Stomach (tissue), 8 donors: ENCODE measurements at regions not wholly inside any gene's neighbourhood (a gene's known extent, or its start where the extent isn't known, plus 50 kb on each side); places are given as distances from the start of the nearest gene placed in this dataset.
A peak's percentile ranks its signal among the peaks of the same experiment; 100 is the strongest.

Experiments used
- DNase-seq, 2 donors: peaks; one replicate each; pipeline versions ENCODE4 v3.0.0 to v3.0.0-alpha.2; 2013 to 2019
- H3K27ac ChIP-seq, 5 donors: fragments of 200-600 bp in 4 of 5; sonication (generic) in 4 of 5; one replicate each; pipeline ENCODE4 v1.5.1; 2013 to 2019; ENCODE audit warnings: mild to moderate bottlenecking in 1 of 5, moderate library complexity in 1 of 5
- H3K27me3 ChIP-seq, 3 donors: fragments of 200-600 bp; sonication (generic); one replicate each; pipeline ENCODE4 v1.5.1; 2017 to 2019; ENCODE audit warnings: mixed run types in 1 of 3
- H3K36me3 ChIP-seq, 4 donors: fragments of 200-600 bp; sonication (generic); 1 replicate in 3 of 4; 2 replicates in 1 of 4; pipeline ENCODE4 v1.5.1; 2016 to 2019
- H3K4me1 ChIP-seq, 4 donors: fragments of 200-600 bp; sonication (generic); one replicate each; pipeline ENCODE4 v1.5.1; 2016 to 2019
- H3K4me3 ChIP-seq, 4 donors: fragments of 200-600 bp; sonication (generic) in 3 of 4; one replicate each; pipeline ENCODE4 v1.5.1; 2016 to 2019; ENCODE audit warnings: mild to moderate bottlenecking in 1 of 4
- H3K9me3 ChIP-seq, 4 donors: fragments of 200-600 bp; sonication (generic); one replicate each; pipeline ENCODE4 v1.5.1; 2016 to 2019
- CTCF ChIP-seq, 7 experiments: fragments of 450-650 bp in 4 of 7; fragments of 200-600 bp in 3 of 7; sonication (generic) in 3 of 7; IDR thresholded peaks; one replicate each; pipeline ENCODE4 v1.5.1; 2016 to 2019; ENCODE audit warnings: antibody characterized with exemption in 7 of 7, control low read depth in 2 of 7, mild to moderate bottlenecking in 1 of 7
- EP300 ChIP-seq: sonication (generic); formaldehyde crosslinking; IDR thresholded peaks from one replicate; pipeline ENCODE4 v1.6.1; 2017; ENCODE audit warnings: antibody characterized with exemption
- POLR2A ChIP-seq, 4 donors: fragments of 450-650 bp; IDR thresholded peaks; one replicate each; pipeline ENCODE4 v1.6.1; 2016; ENCODE audit warnings: antibody characterized with exemption in 4 of 4, control low read depth in 2 of 4, mild to moderate bottlenecking in 1 of 4, moderate library complexity in 1 of 4
- POLR2AphosphoS5 ChIP-seq, 3 donors: sonication (generic); formaldehyde crosslinking; IDR thresholded peaks; one replicate each; pipeline ENCODE4 v1.6.1; 2016; ENCODE audit warnings: antibody characterized with exemption in 3 of 3
- WGBS, 5 donors: extraction: QIAGEN DNeasy Blood & Tissue Kit in 3 of 5; methylation state at CpG; one replicate each; pipeline versions ENCODE4 v1.1.5 to v1.1.7; 2013 to 2018; 5-methylcytosine and 5-hydroxymethylcytosine counted together
- intact Hi-C: fragments of 100-400 bp; cut with DNase I; formaldehyde crosslinking; loops from one replicate; pipeline ENCODE4 v1.15.1; 2023; ENCODE audit warnings: low total_unique reads
- donor health status: healthy with polysubstance abuse.
- donor health status: Bipolar disorder and iron deficiency.
- donor health status: healthy.

- H3K9me3 ChIP-seq = peaks cover 0 to 27% (median 0%) of the 10 kb centered on the region in 4 donors
- H3K27ac ChIP-seq = no peak overlapping the region
- no peaks in the 10 kb centered on the region for H3K36me3 ChIP-seq
- H3K27me3 ChIP-seq = no peaks in the 10 kb centered on the region
- intact Hi-C loops = no loop called here
- DNase-seq = no peak
- no peak for TF ChIP-seq EP300
- no peak for TF ChIP-seq CTCF (IDR thresholded peaks at IDR 0.05)
- no peak for TF ChIP-seq POLR2AphosphoS5 (IDR thresholded peaks at IDR 0.05)
- TF ChIP-seq POLR2A (IDR thresholded peaks at IDR 0.05) = no peak
- no peaks in the 10 kb centered on the region for H3K4me1 ChIP-seq
- whole genome bisulfite sequencing, 5 donors = 63 to 81% (median 74%) methylated on average over 1 of the region's 1 CpG
- H3K4me3 ChIP-seq = no peak overlapping the region
Observed at GRCh38 chr18:64283059-64283458, 134.2 kb upstream of the LINC00305 start.

- no peaks in the 10 kb centered on the region for H3K4me1 ChIP-seq
- H3K27ac ChIP-seq = no peak overlapping the region
- H3K4me3 ChIP-seq = no peak overlapping the region
- peaks cover 0 to 26% (median 0%) of the 10 kb centered on the region in 4 donors for H3K9me3 ChIP-seq
- 78 to 90% (median 86%) methylated on average over 5 of the region's 5 CpGs for WGBS, 5 donors
- TF ChIP-seq CTCF (IDR thresholded peaks at IDR 0.05) (no peak), POLR2A (IDR thresholded peaks at IDR 0.05) (no peak), EP300 (no peak), POLR2AphosphoS5 (IDR thresholded peaks at IDR 0.05) (no peak)
- H3K36me3 ChIP-seq = no peaks in the 10 kb centered on the region
- DNase-seq = no peak
- intact Hi-C loops = no loop called here
- H3K27me3 ChIP-seq = no peaks in the 10 kb centered on the region
Observed at GRCh38 chr18:64278026-64278425, 129.1 kb upstream of the LINC00305 start.

- intact Hi-C loops = no loop called here
- Histone ChIP-seq H3K4me1 (no peaks in the 10 kb centered on the region), H3K27me3 (no peaks in the 10 kb centered on the region), H3K36me3 (no peaks in the 10 kb centered on the region), H3K9me3 (peaks cover 0 to 19% (median 0%) of the 10 kb centered on the region in 4 donors), H3K27ac (peak overlapping the region in 1 of 5 donors; percentile 8), H3K4me3 (no peak overlapping the region)
- peak in 1 of 2 donors; percentile 47 for DNase-seq
- WGBS, 5 donors = 25 to 38% (median 36%) methylated on average over 5 of the region's 5 CpGs
- no peak for TF ChIP-seq CTCF (IDR thresholded peaks at IDR 0.05)
- TF ChIP-seq POLR2A (IDR thresholded peaks at IDR 0.05) = no peak
- TF ChIP-seq POLR2AphosphoS5 (IDR thresholded peaks at IDR 0.05) = no peak
Observed at GRCh38 chr18:64276311-64277090, 127.6 kb upstream of the LINC00305 start.

- intact Hi-C loops = no loop called here
- no peaks in the 10 kb centered on the region for H3K36me3 ChIP-seq
- peak in 1 of 2 donors; percentile 16 for DNase-seq
- no peak for TF ChIP-seq CTCF (IDR thresholded peaks at IDR 0.05)
- TF ChIP-seq POLR2AphosphoS5 (IDR thresholded peaks at IDR 0.05) = no peak
- no peak for TF ChIP-seq EP300
- no peak for TF ChIP-seq POLR2A (IDR thresholded peaks at IDR 0.05)
- no peak overlapping the region for H3K4me3 ChIP-seq
- WGBS, 5 donors = 25 to 45% (median 38%) methylated on average over 3 of the region's 3 CpGs
- peak overlapping the region in 1 of 5 donors; percentile 8 for H3K27ac ChIP-seq
- no peaks in the 10 kb centered on the region for H3K27me3 ChIP-seq
- H3K4me1 ChIP-seq = no peaks in the 10 kb centered on the region
- peaks cover 0 to 11% (median 0%) of the 10 kb centered on the region in 4 donors for H3K9me3 ChIP-seq
Observed at GRCh38 chr18:64275593-64276300, 126.9 kb upstream of the LINC00305 start.
